OCI-M1 (cell line): ENCODE measurements at regions not wholly inside any gene's neighbourhood (a gene's known extent, or its start where the extent isn't known, plus 50 kb on each side); places are given as distances from the start of the nearest gene placed in this dataset.

Experiments
- DNase-seq: peaks from one replicate; lab custom pipeline; 2025; lab: John Stamatoyannopoulos, UW

- peak; percentile 84 for DNase-seq
Measured at GRCh38 chr4:83723609-83724008, 187.7 kb downstream of the GPAT3 start.

- DNase-seq = peak; percentile 70
Measured at GRCh38 chr4:83722730-83723269, 186.9 kb downstream of the GPAT3 start.

- DNase-seq = peak; percentile 72
Measured at GRCh38 chr4:83716874-83717273, 181.0 kb downstream of the GPAT3 start.

- no peak for DNase-seq
Measured at GRCh38 chr4:83712890-83713289, 177.0 kb downstream of the GPAT3 start.

DNA sequence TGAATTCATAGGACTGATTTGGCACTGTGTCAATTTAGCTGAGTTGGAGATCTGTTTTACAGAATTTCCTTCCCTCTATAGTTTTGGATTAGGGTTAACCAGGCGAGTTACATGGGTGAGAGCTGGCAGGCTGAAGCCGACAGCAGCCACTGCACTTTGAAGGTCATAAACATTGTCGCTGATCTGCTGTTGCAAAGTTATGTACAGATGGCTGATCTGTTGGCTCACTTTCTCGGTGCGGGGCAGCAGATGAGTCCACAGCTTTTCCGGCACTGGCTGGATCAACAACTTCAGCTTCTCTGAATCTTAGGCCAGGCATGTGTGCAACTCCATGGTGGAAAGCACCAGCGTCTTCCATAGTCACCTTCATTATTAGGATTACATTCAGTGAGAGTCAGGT, 173.7 kb downstream of the GPAT3 start:
- no peak for DNase-seq

DNA sequence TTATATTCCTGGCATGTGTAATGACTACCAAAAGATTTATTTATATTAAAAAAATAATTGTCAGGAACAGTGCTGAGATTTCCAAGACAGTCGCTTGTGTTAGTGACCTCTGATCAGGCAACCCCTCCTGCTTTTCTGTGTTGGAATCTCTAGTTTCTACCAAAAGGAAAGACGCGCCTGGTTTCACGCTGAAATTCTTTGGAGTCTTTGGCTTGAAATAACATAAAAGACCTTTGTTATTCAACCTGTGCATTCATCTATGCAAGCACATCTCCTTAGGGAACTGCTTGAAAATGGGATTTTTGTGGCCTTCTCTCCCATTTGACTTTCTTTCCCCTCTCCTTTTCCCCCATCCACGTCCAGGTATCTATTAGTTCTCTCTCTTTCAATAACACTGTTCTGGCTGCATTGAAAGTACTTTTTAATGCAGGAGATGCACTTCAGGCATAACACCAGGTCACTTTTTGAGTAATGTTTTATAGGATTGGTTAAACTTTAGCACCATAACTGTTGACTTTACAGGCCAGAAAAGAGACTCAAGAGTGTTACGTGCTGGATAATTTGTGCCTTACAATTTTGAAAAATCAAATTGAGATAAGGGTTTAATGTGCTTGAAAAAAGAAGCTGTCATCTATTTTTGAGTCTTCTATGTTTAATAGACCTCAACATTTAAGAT, 172.7 kb downstream of the GPAT3 start:
- no peak for DNase-seq

DNA sequence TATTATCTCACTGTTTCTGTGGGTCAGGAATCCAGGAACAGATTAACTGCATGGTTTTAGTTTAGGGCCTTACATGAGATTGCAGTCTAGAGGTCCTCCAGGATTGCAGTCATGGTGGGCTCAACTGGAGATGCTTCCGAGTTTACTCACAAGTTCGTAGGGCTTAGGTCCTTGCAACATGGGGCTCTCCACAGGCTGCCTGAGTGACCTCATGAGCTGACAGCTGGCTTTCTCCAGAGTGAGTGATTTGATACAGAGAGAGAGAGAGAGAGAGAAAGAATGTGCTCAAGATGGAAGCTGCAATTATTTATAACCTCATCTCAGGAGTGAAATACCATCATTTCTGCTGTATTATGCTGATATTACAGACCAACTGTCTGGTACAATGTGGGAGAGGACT, 168.9 kb downstream of the GPAT3 start:
- no peak for DNase-seq

- no peak for DNase-seq
Measured at GRCh38 chr4:83703752-83704151, 167.8 kb downstream of the GPAT3 start.

- peak; percentile 5 for DNase-seq
Measured at GRCh38 chr4:83701041-83701440, 165.1 kb downstream of the GPAT3 start.

DNA sequence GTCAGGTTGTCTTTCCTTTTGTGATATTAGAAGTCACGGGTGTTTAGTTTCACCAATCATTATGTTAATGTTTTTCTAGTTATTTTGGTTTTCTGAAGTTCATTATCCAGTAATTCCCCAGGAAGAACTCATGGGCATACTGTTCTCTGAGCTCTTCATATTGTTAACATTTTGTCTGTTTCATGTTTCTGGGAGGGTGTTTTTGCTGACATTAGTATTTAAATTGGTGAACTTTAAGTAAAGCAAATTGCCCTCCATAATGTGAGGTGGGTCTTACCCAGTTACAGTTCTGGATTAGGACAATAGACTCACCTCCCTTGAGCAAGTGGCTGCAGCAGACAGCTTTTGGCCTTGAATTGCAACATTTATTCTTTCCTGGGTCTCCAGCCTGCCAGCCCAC, 163.4 kb downstream of the GPAT3 start:
- DNase-seq = no peak

DNA sequence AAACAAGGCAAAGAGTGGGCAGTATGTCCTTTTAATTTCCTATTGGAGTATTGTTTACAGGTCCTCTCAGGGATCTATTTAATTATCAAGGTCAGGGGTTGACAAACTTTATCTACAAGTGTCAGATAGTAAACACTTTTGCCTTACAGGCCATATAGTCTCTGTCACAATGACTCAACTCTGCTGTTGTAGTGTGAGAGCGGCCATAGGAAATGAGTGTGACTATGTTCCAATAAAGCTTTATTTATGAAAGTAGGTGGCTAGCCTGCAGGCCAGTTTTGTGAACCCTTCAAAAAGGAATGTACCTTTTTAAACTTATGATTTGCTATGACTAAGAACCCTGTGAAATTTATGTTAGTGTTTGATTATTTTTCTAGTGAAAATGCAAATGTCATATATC, 156.1 kb downstream of the GPAT3 start:
- no peak for DNase-seq

DNA sequence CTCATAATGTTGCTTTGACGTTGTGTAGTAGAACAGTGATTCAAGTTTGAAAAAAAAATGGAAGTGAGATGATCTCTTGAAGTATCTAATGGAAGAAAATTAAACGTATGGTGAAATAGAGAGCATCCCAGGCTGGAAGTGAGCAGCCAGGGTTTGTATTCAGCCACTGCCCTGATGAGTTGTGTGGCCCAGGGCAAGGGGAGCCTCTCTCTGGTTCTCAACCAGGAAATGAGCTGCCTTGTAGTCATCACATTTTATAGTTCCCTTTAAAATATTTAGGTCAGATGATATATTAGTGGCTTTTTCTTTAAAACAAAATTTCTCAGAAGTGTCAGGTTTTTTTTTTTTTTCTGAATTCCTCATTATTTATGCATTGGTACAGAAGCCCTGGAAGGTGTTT, 150.3 kb downstream of the GPAT3 start:
- no peak for DNase-seq

GRCh38 chr4:83679692-83680091, 143.8 kb downstream of the GPAT3 start:
- DNase-seq = peak; percentile 65

DNA sequence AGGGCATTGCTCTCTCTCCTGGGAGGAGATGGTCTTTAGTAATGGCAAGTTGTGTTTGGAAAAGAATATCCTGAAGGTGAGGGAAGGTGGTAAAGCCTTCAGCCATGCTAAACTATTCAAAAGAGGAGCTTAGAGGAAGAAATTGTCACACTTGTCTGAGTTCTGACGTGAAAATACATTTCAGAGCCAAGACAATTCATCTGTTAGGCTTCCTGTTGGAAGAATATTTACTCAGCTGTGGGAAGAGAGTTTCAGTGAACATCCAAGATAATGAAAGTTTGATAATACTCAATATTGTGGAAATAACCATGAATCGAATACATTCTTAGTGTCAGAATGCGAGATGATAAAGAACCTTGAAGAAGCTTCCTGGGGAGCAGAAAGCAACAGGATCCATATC, 143.3 kb downstream of the GPAT3 start:
- no peak for DNase-seq

DNA sequence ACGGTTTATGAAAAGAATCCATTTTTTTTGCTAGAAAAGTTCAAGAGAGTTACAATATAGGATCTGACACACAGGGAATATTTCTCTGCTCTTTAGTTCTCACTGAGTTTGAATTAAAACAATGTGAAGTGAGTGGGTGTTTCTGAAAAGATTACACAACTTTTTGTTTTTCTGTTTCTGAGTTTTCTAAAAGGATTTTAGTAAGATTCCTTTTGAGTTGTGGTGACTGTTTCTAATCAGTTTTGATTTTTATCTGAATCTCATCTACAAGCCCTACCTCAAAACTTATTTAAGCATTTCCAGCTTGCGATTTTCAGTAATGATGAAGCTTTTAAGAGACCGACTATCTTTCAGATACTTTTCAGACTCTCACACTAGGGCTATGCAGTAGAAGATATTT, 141.7 kb downstream of the GPAT3 start:
- DNase-seq = no peak

- DNase-seq = no peak
Measured at GRCh38 chr4:83664741-83665140, 128.8 kb downstream of the GPAT3 start.

DNA sequence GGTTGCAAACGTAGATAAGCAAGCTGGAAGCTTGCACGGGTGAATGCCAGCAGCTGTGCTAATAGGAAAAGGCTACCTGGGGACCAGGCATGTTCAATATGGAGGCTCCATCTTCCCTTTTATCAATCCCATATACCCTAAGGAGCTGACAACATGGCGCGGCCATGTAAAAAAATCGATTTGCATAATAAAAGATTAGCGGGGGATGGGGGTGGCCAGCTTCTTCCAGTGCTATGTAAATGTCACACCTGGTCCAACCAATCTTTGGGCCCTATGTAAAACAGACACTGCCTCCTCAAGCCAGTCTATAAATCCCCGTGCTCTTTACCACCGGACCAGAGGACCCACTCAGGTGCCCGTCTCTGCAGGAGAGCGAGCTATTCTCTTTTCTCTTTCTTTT, 128.2 kb downstream of the GPAT3 start:
- DNase-seq = no peak

- DNase-seq = no peak
Measured at GRCh38 chr4:83662204-83662603, 126.3 kb downstream of the GPAT3 start.

- DNase-seq = no peak
Measured at GRCh38 chr4:83661359-83661758, 125.5 kb downstream of the GPAT3 start.

DNA sequence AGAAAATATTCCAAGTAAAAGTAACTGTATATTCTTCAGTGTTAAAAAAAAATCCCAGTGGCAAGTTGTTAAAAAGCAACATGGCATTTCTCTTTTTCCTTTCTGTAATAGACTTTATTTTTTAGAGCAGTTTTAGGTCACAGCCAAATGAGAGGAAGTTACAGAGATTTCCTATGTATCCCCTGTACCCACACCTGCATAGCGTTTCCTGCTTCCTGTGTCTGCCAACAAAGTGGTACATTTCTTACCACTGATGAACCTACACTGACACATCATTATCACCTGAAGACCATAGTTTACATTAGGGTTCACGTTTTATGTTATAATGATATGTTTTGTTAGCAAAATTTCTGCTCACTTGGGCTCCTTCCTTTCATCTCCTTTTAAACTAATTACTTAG, 124.7 kb downstream of the GPAT3 start:
- DNase-seq = no peak

- no peak for DNase-seq
Measured at GRCh38 chr4:83658806-83659205, 122.9 kb downstream of the GPAT3 start.

DNA sequence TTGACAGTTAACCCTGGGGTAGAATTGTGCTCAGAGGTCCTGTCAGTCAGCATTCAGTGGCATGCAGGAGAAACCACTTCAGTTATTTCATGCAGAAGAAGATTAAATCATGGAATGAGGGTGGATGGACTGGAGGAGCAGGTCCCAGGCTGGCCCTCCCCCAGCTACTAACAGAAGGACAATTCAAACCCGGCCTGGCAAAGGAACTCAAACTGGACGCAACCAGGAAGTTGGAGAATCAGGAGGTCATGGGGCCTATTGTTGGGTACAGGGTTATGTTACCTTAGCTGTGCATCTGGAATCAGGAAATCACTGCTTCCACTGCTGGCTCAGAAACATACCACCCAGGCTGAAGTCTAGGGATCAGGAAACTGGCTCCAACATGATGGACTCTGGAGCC, 121.4 kb downstream of the GPAT3 start:
- DNase-seq = no peak
